ENCODE measurements at regions not wholly inside any gene's neighbourhood (a gene's known extent, or its start where the extent isn't known, plus 50 kb on each side); places are given as distances from the start of the nearest gene placed in this dataset.

DNA sequence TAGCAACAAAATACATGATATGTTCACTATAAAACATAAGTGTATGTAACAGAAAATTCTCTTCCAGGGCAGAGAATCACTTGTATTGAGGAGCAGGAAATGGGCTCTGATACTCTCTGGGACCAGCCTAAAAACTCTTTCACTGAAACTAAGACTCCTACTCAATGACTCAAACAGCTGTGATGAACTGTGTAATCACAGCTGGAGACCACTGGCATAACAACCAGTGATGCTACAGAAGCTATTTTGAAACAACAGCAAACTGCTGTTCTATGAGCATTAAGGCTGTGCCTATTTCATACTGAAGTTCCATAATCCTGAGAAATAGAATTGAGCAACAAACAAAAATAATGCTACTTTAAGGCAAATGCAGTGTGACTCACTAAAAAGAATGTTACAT, 594.0 kb downstream of the HINT1 start:
- TF ChIP-seq EZH2 (IDR thresholded peaks at IDR 0.05) (no peak), POLR2AphosphoS5 (IDR thresholded peaks at IDR 0.05; ENCODE audit: borderline replicate concordance, low read depth, low read length) (no peak), FOXP2 (optimal IDR thresholded peaks at IDR 0.05; ENCODE audit: control extremely low read depth, extremely low read length, insufficient read depth) (no peak)
- no peak for DNase-seq (ENCODE audit: low read depth, low spot score)
- no peaks in the 10 kb centered on the region for H3K9me3 ChIP-seq (ENCODE audit: low read depth, low read length)

DNA sequence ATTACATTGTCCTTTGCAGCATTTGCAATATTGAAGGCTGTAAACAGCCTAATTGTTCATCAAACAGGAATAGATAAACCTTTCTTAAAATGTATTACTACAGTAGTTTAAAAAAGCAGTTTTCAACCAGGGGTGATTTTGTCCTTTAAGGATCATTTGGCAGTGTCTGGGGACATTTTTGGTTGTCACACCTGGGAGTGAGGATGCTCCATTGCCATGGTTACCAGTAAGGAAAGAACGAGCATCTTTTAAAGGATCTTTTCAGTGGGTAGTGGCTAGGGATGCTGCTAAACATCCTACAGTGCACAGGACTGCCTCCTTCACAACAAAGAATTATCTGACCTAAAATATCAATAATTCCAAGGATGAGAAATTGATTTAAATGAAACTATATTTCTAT, 596.3 kb downstream of the HINT1 start:
- no peak for DNase-seq (ENCODE audit: low read depth, low spot score)
- no peaks in the 10 kb centered on the region for H3K36me3 ChIP-seq (ENCODE audit: insufficient read depth, low read length)
- H3K9me3 ChIP-seq (ENCODE audit: low read depth, low read length): no peaks in the 10 kb centered on the region
- H3K9ac ChIP-seq (ENCODE audit: insufficient read length): no peak overlapping the region
- H3K4me3 ChIP-seq: no peak overlapping the region
- H3K27ac ChIP-seq: no peak overlapping the region
- TF ChIP-seq EZH2 (IDR thresholded peaks at IDR 0.05): no peak
- TF ChIP-seq FOXP2 (optimal IDR thresholded peaks at IDR 0.05; ENCODE audit: control extremely low read depth, extremely low read length, insufficient read depth): no peak
- TF ChIP-seq POLR2AphosphoS5 (IDR thresholded peaks at IDR 0.05; ENCODE audit: borderline replicate concordance, low read depth, low read length): no peak

More for the DNA sequence above, 594.0 kb downstream of the HINT1 start:
- H3K9ac ChIP-seq (ENCODE audit: insufficient read length): no peak overlapping the region
- no peaks in the 10 kb centered on the region for H3K36me3 ChIP-seq (ENCODE audit: insufficient read depth, low read length)
- H3K27ac ChIP-seq: no peak overlapping the region
- H3K4me3 ChIP-seq: no peak overlapping the region

GRCh38 chr5:130555429-130555828, 609.6 kb downstream of the HINT1 start:
- Histone ChIP-seq H3K4me3 (no peak overlapping the region), H3K9me3 (ENCODE audit: low read depth, low read length) (no peaks in the 10 kb centered on the region), H3K36me3 (ENCODE audit: insufficient read depth, low read length) (no peaks in the 10 kb centered on the region), H3K9ac (ENCODE audit: insufficient read length) (no peak overlapping the region), H3K27ac (no peak overlapping the region)
- no peak for DNase-seq (ENCODE audit: low read depth, low spot score)
- no peak for TF ChIP-seq FOXP2 (optimal IDR thresholded peaks at IDR 0.05; ENCODE audit: control extremely low read depth, extremely low read length, insufficient read depth)
- no peak for TF ChIP-seq POLR2AphosphoS5 (IDR thresholded peaks at IDR 0.05; ENCODE audit: borderline replicate concordance, low read depth, low read length)
- TF ChIP-seq EZH2 (IDR thresholded peaks at IDR 0.05): no peak

GRCh38 chr5:130550562-130550928, 614.5 kb downstream of the HINT1 start:
- H3K4me3 ChIP-seq: no peak overlapping the region
- H3K9ac ChIP-seq (ENCODE audit: insufficient read length): no peak overlapping the region
- no peaks in the 10 kb centered on the region for H3K9me3 ChIP-seq (ENCODE audit: low read depth, low read length)
- TF ChIP-seq POLR2AphosphoS5 (IDR thresholded peaks at IDR 0.05; ENCODE audit: borderline replicate concordance, low read depth, low read length): no peak
- no peak for TF ChIP-seq EZH2 (IDR thresholded peaks at IDR 0.05)
- TF ChIP-seq FOXP2 (optimal IDR thresholded peaks at IDR 0.05; ENCODE audit: control extremely low read depth, extremely low read length, insufficient read depth): no peak
- no peak for DNase-seq (ENCODE audit: low read depth, low spot score)
- H3K36me3 ChIP-seq (ENCODE audit: insufficient read depth, low read length): no peaks in the 10 kb centered on the region
- H3K27ac ChIP-seq: no peak overlapping the region

- Histone ChIP-seq H3K27ac (no peak overlapping the region), H3K4me3 (no peak overlapping the region), H3K9me3 (ENCODE audit: low read depth, low read length) (no peaks in the 10 kb centered on the region), H3K9ac (ENCODE audit: insufficient read length) (no peak overlapping the region), H3K36me3 (ENCODE audit: insufficient read depth, low read length) (no peaks in the 10 kb centered on the region)
- no peak for DNase-seq (ENCODE audit: low read depth, low spot score)
- TF ChIP-seq POLR2AphosphoS5 (IDR thresholded peaks at IDR 0.05; ENCODE audit: borderline replicate concordance, low read depth, low read length): no peak
- TF ChIP-seq EZH2 (IDR thresholded peaks at IDR 0.05): no peak
Observed at GRCh38 chr5:130549884-130550561, 615.0 kb downstream of the HINT1 start.

DNA sequence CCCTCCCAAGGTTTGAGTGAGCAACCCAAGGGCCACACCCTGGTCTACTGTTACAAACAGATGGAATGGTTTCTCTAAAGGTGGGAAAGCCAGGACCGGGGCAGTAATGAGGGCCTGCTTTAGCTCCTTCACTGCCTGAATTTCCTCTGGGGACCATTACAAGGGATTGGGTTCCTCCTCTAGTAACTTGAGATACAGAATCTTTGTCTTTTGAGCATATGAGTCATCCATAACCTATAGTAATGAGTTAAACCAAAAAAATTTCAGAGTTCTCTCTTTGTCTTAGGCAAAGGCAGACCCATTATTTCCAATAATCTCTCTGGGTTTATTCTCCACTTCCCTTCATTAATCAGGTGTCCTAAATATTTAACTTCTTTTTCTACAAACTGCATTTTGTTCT, 618.8 kb downstream of the HINT1 start:
- no peak for DNase-seq (ENCODE audit: low read depth, low spot score)

GRCh38 chr5:130545291-130545690, 619.8 kb downstream of the HINT1 start:
- no peaks in the 10 kb centered on the region for H3K9me3 ChIP-seq (ENCODE audit: low read depth, low read length)

More for the DNA sequence above, 618.8 kb downstream of the HINT1 start:
- no peak overlapping the region for H3K27ac ChIP-seq
- TF ChIP-seq POLR2AphosphoS5 (IDR thresholded peaks at IDR 0.05; ENCODE audit: borderline replicate concordance, low read depth, low read length) (no peak), EZH2 (IDR thresholded peaks at IDR 0.05) (no peak), FOXP2 (optimal IDR thresholded peaks at IDR 0.05; ENCODE audit: control extremely low read depth, extremely low read length, insufficient read depth) (no peak)
- H3K9me3 ChIP-seq (ENCODE audit: low read depth, low read length): no peaks in the 10 kb centered on the region
- H3K36me3 ChIP-seq (ENCODE audit: insufficient read depth, low read length): no peaks in the 10 kb centered on the region
- no peak overlapping the region for H3K4me3 ChIP-seq
- H3K9ac ChIP-seq (ENCODE audit: insufficient read length): no peak overlapping the region

DNA sequence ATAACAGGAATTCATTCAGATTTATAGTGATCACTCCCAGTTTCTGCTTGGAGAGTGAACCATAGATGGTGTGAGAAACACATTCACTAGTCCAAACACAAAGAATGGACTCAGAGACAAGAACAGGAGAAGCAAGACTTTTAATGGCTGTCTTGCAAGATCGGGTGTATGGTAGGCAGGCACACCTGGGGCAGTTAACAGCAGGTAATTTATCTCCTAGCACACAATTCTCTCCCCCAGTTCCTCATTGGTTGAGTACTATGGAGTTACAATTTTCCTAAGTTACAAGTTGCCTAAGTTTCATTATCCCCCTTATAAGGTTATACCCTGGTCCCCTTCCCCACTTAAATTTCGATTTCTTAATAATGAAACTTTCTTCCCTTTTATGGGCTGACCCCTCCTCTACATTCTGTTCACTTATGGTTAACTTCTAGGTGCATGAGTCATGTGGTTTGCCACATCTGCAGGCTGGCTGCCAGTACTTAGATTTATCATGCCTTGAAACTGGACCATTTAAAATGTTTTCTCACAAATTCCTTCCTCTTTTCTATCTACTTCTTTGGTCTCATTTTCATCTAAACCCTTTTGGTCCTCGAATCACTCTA, 623.3 kb downstream of the HINT1 start:
- Histone ChIP-seq H3K9me3 (ENCODE audit: low read depth, low read length) (no peaks in the 10 kb centered on the region), H3K4me3 (no peak overlapping the region), H3K9ac (ENCODE audit: insufficient read length) (no peak overlapping the region), H3K27ac (no peak overlapping the region), H3K36me3 (ENCODE audit: insufficient read depth, low read length) (no peaks in the 10 kb centered on the region)
- no peak for DNase-seq (ENCODE audit: low read depth, low spot score)
- TF ChIP-seq FOXP2 (optimal IDR thresholded peaks at IDR 0.05; ENCODE audit: control extremely low read depth, extremely low read length, insufficient read depth) (no peak), POLR2AphosphoS5 (IDR thresholded peaks at IDR 0.05; ENCODE audit: borderline replicate concordance, low read depth, low read length) (no peak), EZH2 (IDR thresholded peaks at IDR 0.05) (no peak)

More at GRCh38 chr5:130545291-130545690, 619.8 kb downstream of the HINT1 start:
- no peaks in the 10 kb centered on the region for H3K36me3 ChIP-seq (ENCODE audit: insufficient read depth, low read length)
- no peak overlapping the region for H3K27ac ChIP-seq
- no peak for DNase-seq (ENCODE audit: low read depth, low spot score)
- H3K4me3 ChIP-seq: no peak overlapping the region
- TF ChIP-seq POLR2AphosphoS5 (IDR thresholded peaks at IDR 0.05; ENCODE audit: borderline replicate concordance, low read depth, low read length) (no peak), FOXP2 (optimal IDR thresholded peaks at IDR 0.05; ENCODE audit: control extremely low read depth, extremely low read length, insufficient read depth) (no peak)
- no peak overlapping the region for H3K9ac ChIP-seq (ENCODE audit: insufficient read length)
